Neural cell (in vitro differentiated cells): ENCODE measurements at regions not wholly inside any gene's neighbourhood (a gene's known extent, or its start where the extent isn't known, plus 50 kb on each side); places are given as distances from the start of the nearest gene placed in this dataset.

Experiments
- EP300 ChIP-seq: fragments of 450-650 bp; conservative IDR thresholded peaks from 2 replicates; pipeline ENCODE4 v1.6.1; 2014; ENCODE audit warnings: antibody characterized with exemption, mild to moderate bottlenecking, moderate library complexity; ENCODE audit not compliant: poor library complexity, severe bottlenecking
- EZH2 ChIP-seq: fragments of 200-600, 300-800 bp; shearing (Covaris generic), sonication (generic); IDR thresholded peaks from 2 replicates; pipeline ENCODE4 v1.6.1; 2014; ENCODE audit warnings: antibody characterized with exemption, low read length, borderline replicate concordance, mild to moderate bottlenecking; ENCODE audit not compliant: insufficient read depth, poor library complexity, severe bottlenecking
- MXI1 ChIP-seq: fragments of 450-650 bp; conservative IDR thresholded peaks from 2 replicates; pipeline ENCODE4 v1.6.1; 2014; ENCODE audit warnings: antibody characterized with exemption, mild to moderate bottlenecking; ENCODE audit not compliant: poor library complexity, severe bottlenecking
- POLR2AphosphoS5 ChIP-seq: IDR thresholded peaks from 2 replicates; pipeline ENCODE4 v1.6.1; 2012
- RAD21 ChIP-seq: fragments of 450-650 bp; conservative IDR thresholded peaks from 2 replicates; pipeline ENCODE4 v1.6.1; 2014; ENCODE audit warnings: antibody characterized with exemption, mild to moderate bottlenecking, moderate library complexity
- REST ChIP-seq: IDR thresholded peaks from 2 replicates; pipeline ENCODE4 v1.6.1; 2012; ENCODE audit warnings: borderline replicate concordance
- SMC3 ChIP-seq: fragments of 450-650 bp; conservative IDR thresholded peaks from 2 replicates; pipeline ENCODE4 v1.6.1; 2014; ENCODE audit warnings: antibody characterized with exemption, mild to moderate bottlenecking, moderate library complexity; ENCODE audit not compliant: poor library complexity
- TAF1 ChIP-seq: IDR thresholded peaks from 2 replicates; pipeline ENCODE4 v1.6.1; 2012; ENCODE audit warnings: low read depth
- TF ChIP-seq, protein P1 (sequence below): fragments of 450-650 bp; IDR thresholded peaks from 2 replicates; pipeline ENCODE4 v1.5.1; 2014; ENCODE audit warnings: antibody characterized with exemption, mild to moderate bottlenecking, moderate library complexity; ENCODE audit not compliant: poor library complexity, severe bottlenecking

GRCh38 chr6:78025502-78025901 lies 372.7 kb downstream of the MEI4 start:
- no peak for TF ChIP-seq EP300
- TF ChIP-seq, protein P1, sequence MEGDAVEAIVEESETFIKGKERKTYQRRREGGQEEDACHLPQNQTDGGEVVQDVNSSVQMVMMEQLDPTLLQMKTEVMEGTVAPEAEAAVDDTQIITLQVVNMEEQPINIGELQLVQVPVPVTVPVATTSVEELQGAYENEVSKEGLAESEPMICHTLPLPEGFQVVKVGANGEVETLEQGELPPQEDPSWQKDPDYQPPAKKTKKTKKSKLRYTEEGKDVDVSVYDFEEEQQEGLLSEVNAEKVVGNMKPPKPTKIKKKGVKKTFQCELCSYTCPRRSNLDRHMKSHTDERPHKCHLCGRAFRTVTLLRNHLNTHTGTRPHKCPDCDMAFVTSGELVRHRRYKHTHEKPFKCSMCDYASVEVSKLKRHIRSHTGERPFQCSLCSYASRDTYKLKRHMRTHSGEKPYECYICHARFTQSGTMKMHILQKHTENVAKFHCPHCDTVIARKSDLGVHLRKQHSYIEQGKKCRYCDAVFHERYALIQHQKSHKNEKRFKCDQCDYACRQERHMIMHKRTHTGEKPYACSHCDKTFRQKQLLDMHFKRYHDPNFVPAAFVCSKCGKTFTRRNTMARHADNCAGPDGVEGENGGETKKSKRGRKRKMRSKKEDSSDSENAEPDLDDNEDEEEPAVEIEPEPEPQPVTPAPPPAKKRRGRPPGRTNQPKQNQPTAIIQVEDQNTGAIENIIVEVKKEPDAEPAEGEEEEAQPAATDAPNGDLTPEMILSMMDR, result no peak
- no peak for TF ChIP-seq TAF1
- no peak for TF ChIP-seq POLR2AphosphoS5
- no peak for TF ChIP-seq EZH2
- TF ChIP-seq RAD21, result no peak
- TF ChIP-seq REST, result no peak
- no peak for TF ChIP-seq MXI1
- TF ChIP-seq SMC3, result no peak
